ENCODE measurements at regions not wholly inside any gene's neighbourhood (a gene's known extent, or its start where the extent isn't known, plus 50 kb on each side); places are given as distances from the start of the nearest gene placed in this dataset.

GRCh38 chr14:55734731-55735130 is 154.7 kb downstream of the KTN1 start:
- TF ChIP-seq CTCF (conservative IDR thresholded peaks at IDR 0.05; ENCODE audit: control insufficient read depth, insufficient read depth, low read depth, low read length), result no peak
- H3K4me3 ChIP-seq (ENCODE audit: control insufficient read depth, low read depth, low read length), result no peak overlapping the region
- no peak for DNase-seq (ENCODE audit: low read depth)

GRCh38 chr14:55739967-55740648 is 160.1 kb downstream of the KTN1 start:
- DNase-seq (ENCODE audit: low read depth), result no peak
- no peak overlapping the region for H3K4me3 ChIP-seq (ENCODE audit: control insufficient read depth, low read depth, low read length)
- no peak for TF ChIP-seq CTCF (conservative IDR thresholded peaks at IDR 0.05; ENCODE audit: control insufficient read depth, insufficient read depth, low read depth, low read length)

GRCh38 chr14:55740649-55740989 is 160.6 kb downstream of the KTN1 start:
- DNase-seq (ENCODE audit: low read depth), result no peak
- no peak for TF ChIP-seq CTCF (conservative IDR thresholded peaks at IDR 0.05; ENCODE audit: control insufficient read depth, insufficient read depth, low read depth, low read length)
- H3K4me3 ChIP-seq (ENCODE audit: control insufficient read depth, low read depth, low read length), result no peak overlapping the region

- no peak overlapping the region for H3K4me3 ChIP-seq (ENCODE audit: control insufficient read depth, low read depth, low read length)
- DNase-seq (ENCODE audit: low read depth), result no peak
- no peak for TF ChIP-seq CTCF (conservative IDR thresholded peaks at IDR 0.05; ENCODE audit: control insufficient read depth, insufficient read depth, low read depth, low read length)
Measured at GRCh38 chr14:55741240-55741639, 161.2 kb downstream of the KTN1 start.

- TF ChIP-seq CTCF (conservative IDR thresholded peaks at IDR 0.05; ENCODE audit: control insufficient read depth, insufficient read depth, low read depth, low read length), result no peak
- H3K4me3 ChIP-seq (ENCODE audit: control insufficient read depth, low read depth, low read length), result no peak overlapping the region
- DNase-seq (ENCODE audit: low read depth), result no peak
Measured at GRCh38 chr14:55743551-55743950, 163.5 kb downstream of the KTN1 start.

GRCh38 chr14:55744321-55744720 is 164.3 kb downstream of the KTN1 start:
- TF ChIP-seq CTCF (conservative IDR thresholded peaks at IDR 0.05; ENCODE audit: control insufficient read depth, insufficient read depth, low read depth, low read length), result no peak
- DNase-seq (ENCODE audit: low read depth), result no peak

GRCh38 chr14:55745906-55746305 is 165.9 kb downstream of the KTN1 start:
- no peak overlapping the region for H3K4me3 ChIP-seq (ENCODE audit: control insufficient read depth, low read depth, low read length)
- no peak for TF ChIP-seq CTCF (conservative IDR thresholded peaks at IDR 0.05; ENCODE audit: control insufficient read depth, insufficient read depth, low read depth, low read length)
- no peak for DNase-seq (ENCODE audit: low read depth)

More at GRCh38 chr14:55744321-55744720, 164.3 kb downstream of the KTN1 start:
- no peak overlapping the region for H3K4me3 ChIP-seq (ENCODE audit: control insufficient read depth, low read depth, low read length)

All from fibroblast of mammary gland (primary cell).